ENCODE measurements at regions not wholly inside any gene's neighbourhood (a gene's known extent, or its start where the extent isn't known, plus 50 kb on each side); places are given as distances from the start of the nearest gene placed in this dataset.

DNA sequence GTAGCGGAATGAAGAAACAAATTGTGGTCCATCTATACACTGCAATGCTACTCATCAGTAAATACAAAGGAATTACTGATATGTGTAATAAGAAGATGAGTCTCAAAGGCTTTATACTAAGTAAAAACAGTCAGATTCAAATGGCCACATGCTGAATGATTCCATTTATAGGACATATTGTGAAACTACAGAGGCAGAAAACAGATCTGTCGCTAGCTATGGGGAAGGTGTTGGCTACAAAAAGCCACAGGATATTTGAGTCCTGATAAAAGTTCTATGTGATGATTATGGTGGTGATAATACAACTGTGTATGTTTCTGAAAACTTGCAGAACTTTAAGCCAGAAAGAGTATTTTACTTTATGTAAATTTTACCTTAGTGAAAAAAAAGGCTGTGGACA is 313.2 kb downstream of the HDGFL1 start:
- TF ChIP-seq POLR2A (IDR thresholded peaks at IDR 0.05) = no peak
- TF ChIP-seq, protein P1, sequence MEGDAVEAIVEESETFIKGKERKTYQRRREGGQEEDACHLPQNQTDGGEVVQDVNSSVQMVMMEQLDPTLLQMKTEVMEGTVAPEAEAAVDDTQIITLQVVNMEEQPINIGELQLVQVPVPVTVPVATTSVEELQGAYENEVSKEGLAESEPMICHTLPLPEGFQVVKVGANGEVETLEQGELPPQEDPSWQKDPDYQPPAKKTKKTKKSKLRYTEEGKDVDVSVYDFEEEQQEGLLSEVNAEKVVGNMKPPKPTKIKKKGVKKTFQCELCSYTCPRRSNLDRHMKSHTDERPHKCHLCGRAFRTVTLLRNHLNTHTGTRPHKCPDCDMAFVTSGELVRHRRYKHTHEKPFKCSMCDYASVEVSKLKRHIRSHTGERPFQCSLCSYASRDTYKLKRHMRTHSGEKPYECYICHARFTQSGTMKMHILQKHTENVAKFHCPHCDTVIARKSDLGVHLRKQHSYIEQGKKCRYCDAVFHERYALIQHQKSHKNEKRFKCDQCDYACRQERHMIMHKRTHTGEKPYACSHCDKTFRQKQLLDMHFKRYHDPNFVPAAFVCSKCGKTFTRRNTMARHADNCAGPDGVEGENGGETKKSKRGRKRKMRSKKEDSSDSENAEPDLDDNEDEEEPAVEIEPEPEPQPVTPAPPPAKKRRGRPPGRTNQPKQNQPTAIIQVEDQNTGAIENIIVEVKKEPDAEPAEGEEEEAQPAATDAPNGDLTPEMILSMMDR (IDR thresholded peaks at IDR 0.05) = no peak
